RWPE2 (cell line): ENCODE measurements at regions not wholly inside any gene's neighbourhood (a gene's known extent, or its start where the extent isn't known, plus 50 kb on each side); places are given as distances from the start of the nearest gene placed in this dataset.

ENCODE experiments used
- ATAC-seq: fragments of 200-7000 bp; cut with Tn5 transposase; 3 replicates; pipeline ENCODE4 v1.9.1; 2021; ENCODE audit warnings: low read depth
- DNase-seq: peaks from one replicate; pipeline ENCODE4 v3.0.0-alpha.2; 2020; ENCODE audit warnings: low spot score
- H3K27ac ChIP-seq: fragments of 450-650 bp; 2 replicates; pipeline ENCODE4 v1.5.1; 2017; ENCODE audit warnings: mild to moderate bottlenecking; ENCODE audit not compliant: poor library complexity, severe bottlenecking
- H3K27me3 ChIP-seq: fragments of 250-450 bp; sonication (Bioruptor Pico); 2 replicates; pipeline ENCODE4 v1.5.1; 2021; ENCODE audit warnings: mild to moderate bottlenecking, moderate library complexity; ENCODE audit not compliant: insufficient read depth, poor library complexity, severe bottlenecking
- H3K36me3 ChIP-seq: fragments of 250-450 bp; sonication (Bioruptor Pico); 2 replicates; pipeline ENCODE4 v1.5.1; 2020; ENCODE audit warnings: low read depth, mild to moderate bottlenecking, moderate library complexity
- H3K4me1 ChIP-seq: fragments of 250-450 bp; sonication (Bioruptor Pico); 2 replicates; pipeline ENCODE4 v1.5.1; 2021; ENCODE audit warnings: mild to moderate bottlenecking, moderate library complexity; ENCODE audit not compliant: insufficient read depth, poor library complexity, severe bottlenecking
- H3K4me3 ChIP-seq: fragments of 250-450 bp; sonication (Bioruptor Pico); 2 replicates; pipeline ENCODE4 v1.5.1; 2021; ENCODE audit warnings: mild to moderate bottlenecking, moderate library complexity; ENCODE audit not compliant: severe bottlenecking
- H3K9me3 ChIP-seq: fragments of 250-450 bp; sonication (Bioruptor Pico); 2 replicates; pipeline ENCODE4 v1.5.1; 2021; ENCODE audit warnings: mild to moderate bottlenecking, moderate library complexity; ENCODE audit not compliant: severe bottlenecking
- TF ChIP-seq, protein P1 (sequence below): fragments of 450-650 bp; IDR thresholded peaks from one replicate; pipeline ENCODE4 v1.5.1; 2017; ENCODE audit warnings: mild to moderate bottlenecking, moderate library complexity; ENCODE audit not compliant: poor library complexity, severe bottlenecking

GRCh38 chr17:33896263-33896662 is 358.8 kb upstream of the CCL2 start:
- Histone ChIP-seq H3K27ac (no peak overlapping the region), H3K36me3 (no peaks in the 10 kb centered on the region), H3K27me3 (no peaks in the 10 kb centered on the region), H3K9me3 (no peaks in the 10 kb centered on the region), H3K4me3 (no peak overlapping the region), H3K4me1 (no peaks in the 10 kb centered on the region)
- DNase-seq: no peak
- ATAC-seq: no peak
- TF ChIP-seq, protein P1, sequence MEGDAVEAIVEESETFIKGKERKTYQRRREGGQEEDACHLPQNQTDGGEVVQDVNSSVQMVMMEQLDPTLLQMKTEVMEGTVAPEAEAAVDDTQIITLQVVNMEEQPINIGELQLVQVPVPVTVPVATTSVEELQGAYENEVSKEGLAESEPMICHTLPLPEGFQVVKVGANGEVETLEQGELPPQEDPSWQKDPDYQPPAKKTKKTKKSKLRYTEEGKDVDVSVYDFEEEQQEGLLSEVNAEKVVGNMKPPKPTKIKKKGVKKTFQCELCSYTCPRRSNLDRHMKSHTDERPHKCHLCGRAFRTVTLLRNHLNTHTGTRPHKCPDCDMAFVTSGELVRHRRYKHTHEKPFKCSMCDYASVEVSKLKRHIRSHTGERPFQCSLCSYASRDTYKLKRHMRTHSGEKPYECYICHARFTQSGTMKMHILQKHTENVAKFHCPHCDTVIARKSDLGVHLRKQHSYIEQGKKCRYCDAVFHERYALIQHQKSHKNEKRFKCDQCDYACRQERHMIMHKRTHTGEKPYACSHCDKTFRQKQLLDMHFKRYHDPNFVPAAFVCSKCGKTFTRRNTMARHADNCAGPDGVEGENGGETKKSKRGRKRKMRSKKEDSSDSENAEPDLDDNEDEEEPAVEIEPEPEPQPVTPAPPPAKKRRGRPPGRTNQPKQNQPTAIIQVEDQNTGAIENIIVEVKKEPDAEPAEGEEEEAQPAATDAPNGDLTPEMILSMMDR: no peak

DNA sequence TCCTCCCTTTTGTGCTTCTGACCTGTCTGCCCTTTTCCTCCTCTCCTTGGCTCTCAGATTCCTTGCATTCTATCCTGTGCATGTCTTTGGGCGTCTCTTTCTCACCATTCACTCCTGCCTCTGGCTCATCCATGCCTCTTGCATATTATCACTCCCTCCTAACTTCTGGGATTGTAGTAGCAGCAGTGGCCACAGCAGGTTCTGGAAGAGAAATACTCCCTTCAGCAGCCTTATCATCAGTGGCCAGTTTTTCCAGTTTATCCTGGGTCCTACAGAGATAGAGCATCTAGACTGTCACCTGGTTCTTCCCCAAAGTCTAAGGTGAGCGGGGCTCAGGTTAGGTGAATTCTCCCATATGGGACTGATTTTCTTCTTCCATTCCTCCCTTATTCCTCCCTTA is 354.0 kb upstream of the CCL2 start:
- H3K9me3 ChIP-seq: no peaks in the 10 kb centered on the region
- H3K4me3 ChIP-seq: no peak overlapping the region
- no peaks in the 10 kb centered on the region for H3K27me3 ChIP-seq
- DNase-seq (no peak), ATAC-seq (no peak)
- H3K4me1 ChIP-seq: no peaks in the 10 kb centered on the region
- TF ChIP-seq, protein P1: no peak
- no peak overlapping the region for H3K27ac ChIP-seq
- no peaks in the 10 kb centered on the region for H3K36me3 ChIP-seq

- Histone ChIP-seq H3K4me1 (no peaks in the 10 kb centered on the region), H3K36me3 (no peaks in the 10 kb centered on the region), H3K27ac (no peak overlapping the region), H3K4me3 (no peak overlapping the region), H3K27me3 (no peaks in the 10 kb centered on the region), H3K9me3 (no peaks in the 10 kb centered on the region)
- ATAC-seq: no peak
- no peak for DNase-seq
- TF ChIP-seq, protein P1: no peak
These were observed 352.1 kb upstream of the CCL2 start for GRCh38 chr17:33902901-33903449.

DNA sequence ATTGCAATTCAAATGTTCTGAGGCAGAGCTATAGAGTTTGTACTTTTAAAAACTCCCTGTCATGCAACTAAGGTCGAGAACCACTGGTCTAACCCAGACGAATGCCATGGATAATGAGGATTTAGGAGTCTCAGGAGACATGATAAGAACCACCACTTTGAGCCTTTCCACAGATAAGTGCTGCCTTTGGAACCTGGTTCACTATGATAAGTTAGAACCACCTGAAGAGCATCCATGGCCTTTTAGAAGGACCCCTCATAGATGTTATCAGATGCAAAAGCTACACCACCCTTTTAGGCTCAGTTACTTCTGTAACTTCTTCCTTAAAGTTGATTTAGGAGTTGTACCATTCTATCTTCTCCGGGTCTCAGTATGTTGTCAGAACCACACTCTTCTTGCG is 350.6 kb upstream of the CCL2 start:
- no peaks in the 10 kb centered on the region for H3K4me1 ChIP-seq
- no peaks in the 10 kb centered on the region for H3K9me3 ChIP-seq
- DNase-seq (no peak), ATAC-seq (no peak)
- no peaks in the 10 kb centered on the region for H3K27me3 ChIP-seq
- no peak overlapping the region for H3K27ac ChIP-seq
- no peak overlapping the region for H3K4me3 ChIP-seq
- TF ChIP-seq, protein P1: no peak
- H3K36me3 ChIP-seq: no peaks in the 10 kb centered on the region

DNA sequence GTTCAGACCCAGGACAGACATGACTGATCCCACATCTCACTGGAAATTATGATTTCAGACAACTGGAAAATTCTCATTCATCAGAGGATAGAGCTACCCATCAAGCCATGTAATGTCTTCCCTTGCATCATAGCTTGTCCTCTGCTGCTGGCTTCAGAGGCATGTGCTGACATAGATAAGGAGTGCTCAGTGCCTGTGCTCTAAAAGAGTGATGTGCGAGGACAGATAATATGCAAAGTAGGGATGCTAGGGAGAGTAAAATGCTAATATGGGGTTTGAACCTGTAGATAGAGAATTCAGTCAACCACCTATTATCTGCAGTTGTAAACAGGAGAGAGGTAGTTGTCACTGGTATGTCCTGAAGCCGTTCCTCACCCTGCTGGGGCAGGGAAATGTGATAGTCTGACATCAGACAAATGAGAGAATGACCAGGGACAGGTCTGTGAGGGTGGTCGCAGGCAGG is 349.7 kb upstream of the CCL2 start:
- TF ChIP-seq, protein P1: no peak
- H3K4me1 ChIP-seq: no peaks in the 10 kb centered on the region
- H3K36me3 ChIP-seq: no peaks in the 10 kb centered on the region

More for the DNA sequence above, 349.7 kb upstream of the CCL2 start:
- DNase-seq: no peak
- Histone ChIP-seq H3K9me3 (no peaks in the 10 kb centered on the region), H3K27ac (no peak overlapping the region), H3K4me3 (no peak overlapping the region), H3K27me3 (no peaks in the 10 kb centered on the region)
- no peak for ATAC-seq
